Smooth muscle cell (in vitro differentiated cells): ENCODE measurements at regions not wholly inside any gene's neighbourhood (a gene's known extent, or its start where the extent isn't known, plus 50 kb on each side); places are given as distances from the start of the nearest gene placed in this dataset.

ENCODE experiments used
- DNase-seq: peaks from one replicate; lab custom pipeline; 2025; ENCODE audit not compliant: unreplicated experiment; lab: John Stamatoyannopoulos, UW
- H2AFZ ChIP-seq: fragments of 200-600 bp; sonication (generic); 2 replicates; pipeline ENCODE4 v1.6.0; 2016; ENCODE audit warnings: antibody characterized with exemption, low read depth, mild to moderate bottlenecking
- H3F3A ChIP-seq: fragments of 200-600 bp; sonication (generic); 2 replicates; pipeline ENCODE4 v1.6.0; 2017; ENCODE audit warnings: antibody characterized with exemption, low read depth
- H3K27ac ChIP-seq: fragments of 200-600 bp; sonication (generic); 2 replicates; pipeline ENCODE4 v1.5.1; 2016; ENCODE audit warnings: low read depth, mild to moderate bottlenecking
- H3K27me3 ChIP-seq: fragments of 200-600 bp; sonication (generic); 2 replicates; pipeline ENCODE4 v1.6.1; 2016; ENCODE audit warnings: low read depth, mild to moderate bottlenecking
- H3K36me3 ChIP-seq: fragments of 200-600 bp; sonication (generic); 2 replicates; pipeline ENCODE4 v1.5.1; 2016; ENCODE audit warnings: low read depth
- H3K4me1 ChIP-seq: fragments of 200-600 bp; sonication (generic); 2 replicates; pipeline ENCODE4 v1.5.1; 2016; ENCODE audit warnings: low read depth
- H3K4me2 ChIP-seq: fragments of 200-600 bp; sonication (generic); 2 replicates; pipeline ENCODE4 v1.6.0; 2016; ENCODE audit warnings: mild to moderate bottlenecking
- H3K4me3 ChIP-seq: fragments of 200-600 bp; sonication (generic); 2 replicates; pipeline ENCODE4 v1.5.1; 2016; ENCODE audit warnings: mild to moderate bottlenecking
- H3K79me2 ChIP-seq: fragments of 200-600 bp; sonication (generic); 2 replicates; pipeline ENCODE4 v1.6.0; 2016; ENCODE audit warnings: low read depth, mild to moderate bottlenecking
- H3K9ac ChIP-seq: fragments of 200-600 bp; sonication (generic); 2 replicates; pipeline ENCODE4 v1.6.0; 2016; ENCODE audit warnings: low read depth
- H3K9me3 ChIP-seq: fragments of 200-600 bp; sonication (generic); replicated peaks from 2 replicates; pipeline ENCODE4 v1.5.1; 2016; ENCODE audit warnings: low read depth
- H4K20me1 ChIP-seq: fragments of 200-600 bp; sonication (generic); 2 replicates; pipeline ENCODE4 v1.6.0; 2016; ENCODE audit warnings: low read depth
- WGBS: methylation state at CpG from one replicate; pipeline ENCODE4 v1.1.7; 2016; ENCODE audit warnings: low lambda C conversion rate; 5-methylcytosine and 5-hydroxymethylcytosine counted together
- TF ChIP-seq, protein P1 (sequence below): fragments of 200-600 bp; sonication (generic); IDR thresholded peaks from 2 replicates; pipeline ENCODE4 v1.5.1; 2017; ENCODE audit warnings: borderline replicate concordance, mild to moderate bottlenecking, antibody characterized with exemption; ENCODE audit not compliant: insufficient read depth, poor library complexity, severe bottlenecking

DNA sequence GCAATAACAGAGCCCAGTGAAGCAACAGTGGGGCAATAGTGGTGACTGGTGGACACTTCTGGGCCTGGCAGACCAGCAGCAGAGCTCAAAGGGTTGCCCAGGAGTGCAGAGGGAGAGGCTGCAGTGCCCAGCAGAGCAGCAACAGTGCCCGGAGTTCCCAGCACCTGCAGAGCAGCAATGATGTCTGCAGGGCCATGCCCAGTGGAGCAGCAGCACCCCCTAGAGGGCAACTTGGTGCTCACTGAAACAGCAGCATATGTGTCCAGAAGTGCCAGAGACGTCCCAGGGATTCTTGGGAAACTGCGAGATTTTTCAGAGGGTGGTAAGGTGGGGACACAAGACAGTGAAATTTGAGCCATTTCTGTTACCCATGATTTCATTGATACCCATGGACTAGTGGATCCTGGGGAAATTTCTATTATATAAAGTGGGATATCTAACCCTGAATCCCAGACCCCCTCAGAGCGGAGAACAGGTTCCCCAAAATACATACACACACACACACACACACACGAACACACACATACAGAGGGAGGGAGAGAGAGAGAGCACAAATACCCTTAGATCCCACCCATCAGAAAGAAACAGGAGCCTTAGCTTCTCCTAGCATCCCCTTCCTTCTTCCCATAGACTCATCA is 156.9 kb upstream of the GJB5 start:
- Histone ChIP-seq H3K27ac (no peak overlapping the region), H3K9me3 (no peaks in the 10 kb centered on the region), H2AFZ (no peak overlapping the region), H3K36me3 (no peaks in the 10 kb centered on the region), H3K4me2 (no peak overlapping the region), H3K4me1 (no peaks in the 10 kb centered on the region), H4K20me1 (no peaks in the 10 kb centered on the region), H3K4me3 (no peak overlapping the region), H3K27me3 (peaks cover 40% of the 10 kb centered on the region), H3K9ac (no peak overlapping the region), H3F3A (no peaks in the 10 kb centered on the region), H3K79me2 (no peaks in the 10 kb centered on the region)
- TF ChIP-seq, protein P1, sequence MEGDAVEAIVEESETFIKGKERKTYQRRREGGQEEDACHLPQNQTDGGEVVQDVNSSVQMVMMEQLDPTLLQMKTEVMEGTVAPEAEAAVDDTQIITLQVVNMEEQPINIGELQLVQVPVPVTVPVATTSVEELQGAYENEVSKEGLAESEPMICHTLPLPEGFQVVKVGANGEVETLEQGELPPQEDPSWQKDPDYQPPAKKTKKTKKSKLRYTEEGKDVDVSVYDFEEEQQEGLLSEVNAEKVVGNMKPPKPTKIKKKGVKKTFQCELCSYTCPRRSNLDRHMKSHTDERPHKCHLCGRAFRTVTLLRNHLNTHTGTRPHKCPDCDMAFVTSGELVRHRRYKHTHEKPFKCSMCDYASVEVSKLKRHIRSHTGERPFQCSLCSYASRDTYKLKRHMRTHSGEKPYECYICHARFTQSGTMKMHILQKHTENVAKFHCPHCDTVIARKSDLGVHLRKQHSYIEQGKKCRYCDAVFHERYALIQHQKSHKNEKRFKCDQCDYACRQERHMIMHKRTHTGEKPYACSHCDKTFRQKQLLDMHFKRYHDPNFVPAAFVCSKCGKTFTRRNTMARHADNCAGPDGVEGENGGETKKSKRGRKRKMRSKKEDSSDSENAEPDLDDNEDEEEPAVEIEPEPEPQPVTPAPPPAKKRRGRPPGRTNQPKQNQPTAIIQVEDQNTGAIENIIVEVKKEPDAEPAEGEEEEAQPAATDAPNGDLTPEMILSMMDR = peak; percentile 85
- WGBS = 36% methylated on average over 5 of the region's 5 CpGs
- DNase-seq = peak; percentile 2

DNA sequence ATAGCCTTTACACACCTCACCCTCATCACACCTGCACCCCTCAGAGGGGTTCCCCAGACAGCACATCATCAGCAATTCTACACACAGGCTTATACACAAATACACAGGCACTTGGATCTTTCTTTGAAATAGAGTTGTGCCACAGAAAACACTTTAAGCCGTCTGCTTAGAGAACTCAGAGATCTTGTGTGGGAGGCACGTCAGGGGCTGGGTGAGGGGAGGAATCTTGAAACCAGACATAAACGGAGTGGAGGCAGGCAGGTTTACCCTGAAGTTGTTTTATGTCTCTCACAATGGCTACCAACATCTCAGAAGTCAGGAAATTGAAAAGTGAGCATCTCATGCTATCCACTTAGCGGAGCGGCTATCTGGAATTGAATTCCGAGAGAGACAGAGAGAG is 151.9 kb upstream of the GJB5 start:
- Histone ChIP-seq H3K27ac (no peak overlapping the region), H3K27me3 (peaks cover 42% of the 10 kb centered on the region), H3K79me2 (no peaks in the 10 kb centered on the region), H3K4me3 (no peak overlapping the region), H2AFZ (no peak overlapping the region), H3F3A (no peaks in the 10 kb centered on the region), H3K9ac (no peak overlapping the region), H3K4me1 (no peaks in the 10 kb centered on the region), H3K4me2 (no peak overlapping the region), H3K9me3 (no peaks in the 10 kb centered on the region), H4K20me1 (no peaks in the 10 kb centered on the region), H3K36me3 (no peaks in the 10 kb centered on the region)
- TF ChIP-seq, protein P1 = no peak
- 67% methylated on average over 6 of the region's 6 CpGs for WGBS
- DNase-seq = no peak

DNA sequence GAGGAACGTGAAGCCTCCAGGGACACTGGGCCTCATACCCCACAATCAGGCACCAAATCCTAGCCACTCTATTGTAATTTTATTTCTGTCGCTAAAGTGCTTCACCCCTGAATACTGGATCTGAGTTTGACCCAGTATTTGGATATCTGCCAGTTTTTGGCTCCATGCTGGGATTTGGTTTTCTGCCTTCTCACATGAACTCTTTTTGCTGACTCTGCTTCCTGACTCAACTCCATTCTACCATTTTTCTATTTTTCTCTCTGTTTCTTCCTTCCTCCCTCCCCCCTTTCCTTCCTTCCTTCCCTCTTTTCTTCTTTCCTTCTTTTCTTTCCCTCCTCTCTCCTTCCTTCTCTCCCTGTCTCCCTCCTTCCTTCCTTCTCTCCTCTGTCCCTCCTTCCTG is 151.3 kb upstream of the GJB5 start:
- Histone ChIP-seq H4K20me1 (no peaks in the 10 kb centered on the region), H3K4me2 (no peak overlapping the region), H3K27me3 (peaks cover 47% of the 10 kb centered on the region), H3K9ac (no peak overlapping the region), H3K9me3 (no peaks in the 10 kb centered on the region), H3K4me1 (no peaks in the 10 kb centered on the region), H2AFZ (no peak overlapping the region), H3K4me3 (no peak overlapping the region), H3F3A (no peaks in the 10 kb centered on the region), H3K27ac (no peak overlapping the region), H3K36me3 (no peaks in the 10 kb centered on the region), H3K79me2 (no peaks in the 10 kb centered on the region)
- TF ChIP-seq, protein P1 = no peak
- no peak for DNase-seq
- WGBS = 65% methylated on average over 2 of the region's 2 CpGs

DNA sequence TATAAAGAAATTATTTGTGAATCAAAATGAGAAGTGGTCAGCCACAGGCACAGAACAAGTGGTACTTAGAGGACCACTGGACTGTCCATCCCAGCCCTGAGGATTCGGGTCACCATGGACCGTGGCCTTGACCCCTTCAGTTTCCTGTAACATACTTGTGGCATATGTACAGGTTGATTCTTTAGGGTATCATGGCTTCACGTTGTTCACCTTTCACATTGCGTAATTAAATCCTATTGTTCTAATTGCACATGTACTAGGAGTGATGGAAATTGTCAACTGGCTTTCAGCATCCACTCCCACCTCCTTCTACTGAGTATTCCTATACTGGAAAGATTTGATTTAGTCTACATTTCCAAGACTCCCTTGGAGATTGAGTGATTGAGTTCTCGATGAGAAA is 148.3 kb upstream of the GJB5 start:
- Histone ChIP-seq H4K20me1 (no peaks in the 10 kb centered on the region), H3K4me2 (no peak overlapping the region), H3K27ac (no peak overlapping the region), H3K4me1 (no peaks in the 10 kb centered on the region), H3K9me3 (no peaks in the 10 kb centered on the region), H3K27me3 (peaks cover 27% of the 10 kb centered on the region), H3K9ac (no peak overlapping the region), H3K36me3 (no peaks in the 10 kb centered on the region), H3K79me2 (no peaks in the 10 kb centered on the region), H3F3A (no peaks in the 10 kb centered on the region), H3K4me3 (no peak overlapping the region), H2AFZ (no peak overlapping the region)
- no peak for DNase-seq
- 84% methylated on average over 5 of the region's 5 CpGs for WGBS
- TF ChIP-seq, protein P1 = no peak
